GM19240 (cell line): ENCODE measurements at regions not wholly inside any gene's neighbourhood (a gene's known extent, or its start where the extent isn't known, plus 50 kb on each side); places are given as distances from the start of the nearest gene placed in this dataset.

Experiments
- DNase-seq: peaks from one replicate; pipeline ENCODE4 v3.0.0; 2011; ENCODE audit warnings: low spot score; ENCODE audit not compliant: insufficient read length

GRCh38 chr5:104817127-104817526, 1254.5 kb upstream of the NUDT12 start:
- no peak for DNase-seq

GRCh38 chr5:104815212-104815611, 1252.6 kb upstream of the NUDT12 start:
- DNase-seq = no peak

GRCh38 chr5:104800440-104801048, 1238.0 kb upstream of the NUDT12 start:
- no peak for DNase-seq

- DNase-seq = no peak
Observed at GRCh38 chr5:104793755-104794080, 1231.1 kb upstream of the NUDT12 start.

- DNase-seq = no peak
Observed at GRCh38 chr5:104793031-104793754, 1230.6 kb upstream of the NUDT12 start.

- DNase-seq = no peak
Observed at GRCh38 chr5:104789366-104789765, 1226.8 kb upstream of the NUDT12 start.

DNA sequence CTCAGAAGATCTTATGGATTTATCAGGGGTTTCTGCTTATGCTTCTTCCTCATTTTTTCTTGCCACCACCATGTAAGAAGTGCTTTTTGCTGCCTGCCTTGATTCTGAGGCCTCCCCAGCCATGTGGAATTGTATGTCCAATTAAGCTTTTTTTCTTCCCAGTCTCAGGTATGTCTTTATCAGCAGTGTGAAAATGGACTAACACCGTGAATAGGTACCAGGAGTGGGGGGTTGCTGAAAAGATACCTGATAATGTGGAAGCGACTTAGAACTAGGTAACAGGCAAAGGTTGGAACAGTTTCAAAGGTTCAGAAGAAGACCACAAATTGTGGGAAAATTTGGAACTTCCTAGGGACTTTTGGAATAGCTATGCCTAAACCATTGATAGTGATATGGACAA, 1222.5 kb upstream of the NUDT12 start:
- DNase-seq = no peak

DNA sequence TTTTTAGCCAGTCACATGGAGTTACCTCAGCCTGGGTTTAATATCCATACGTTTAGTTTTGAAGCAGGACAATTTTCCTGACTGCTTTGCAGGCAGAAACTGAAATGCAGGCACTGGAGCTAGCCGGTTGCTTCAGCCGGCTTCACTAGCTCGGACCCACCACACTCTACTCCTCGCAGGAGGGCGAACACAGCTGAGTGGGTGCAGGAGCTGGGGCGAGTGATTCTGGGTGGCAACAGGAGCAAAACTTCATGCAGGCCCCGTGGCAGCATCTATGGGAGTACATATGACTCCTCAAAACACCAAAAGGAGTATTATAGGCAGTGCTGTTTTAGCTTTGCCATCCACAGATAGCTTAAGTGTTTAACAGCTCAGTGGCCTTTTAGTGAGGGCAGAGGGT, 1211.8 kb upstream of the NUDT12 start:
- no peak for DNase-seq

DNA sequence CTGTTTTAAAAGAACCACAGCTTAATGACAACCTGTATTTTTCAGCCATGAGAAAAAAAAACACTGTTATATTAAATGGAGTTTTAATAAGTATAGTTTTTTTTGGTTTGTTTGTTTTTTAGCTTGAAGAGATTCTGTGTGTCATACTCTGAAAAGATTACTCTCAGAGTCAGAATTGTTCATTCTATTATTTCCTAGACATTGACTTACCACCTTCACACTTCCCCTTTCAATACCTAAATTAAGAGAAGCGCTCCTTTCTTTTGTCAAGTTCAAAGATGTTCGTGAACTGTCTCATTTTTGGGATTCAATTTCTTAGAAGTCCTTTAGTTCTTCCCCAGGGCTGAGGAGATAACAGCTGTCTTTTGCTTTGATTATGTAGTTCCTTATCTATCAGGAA, 1201.6 kb upstream of the NUDT12 start:
- no peak for DNase-seq

DNA sequence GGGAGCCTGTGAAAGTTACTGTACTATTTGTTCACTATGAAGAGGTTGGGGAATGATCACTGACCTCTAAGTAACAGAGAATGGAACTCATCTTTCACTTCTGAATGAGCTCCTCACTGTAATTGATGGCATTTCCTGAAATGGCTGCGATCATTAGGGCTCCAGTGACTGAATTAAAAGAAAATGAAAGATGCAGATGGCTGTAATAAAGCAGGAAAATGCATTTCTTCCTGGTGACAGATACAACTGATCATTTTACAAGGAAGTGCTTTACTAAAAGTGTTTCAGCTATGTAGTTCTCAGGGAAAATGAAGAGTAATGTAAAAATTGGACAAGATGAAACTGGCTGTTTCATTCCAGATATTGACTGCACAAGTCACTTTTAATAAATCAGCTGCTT, 1200.6 kb upstream of the NUDT12 start:
- no peak for DNase-seq

- no peak for DNase-seq
Observed at GRCh38 chr5:104757915-104758314, 1195.3 kb upstream of the NUDT12 start.

GRCh38 chr5:104755806-104756205, 1193.2 kb upstream of the NUDT12 start:
- DNase-seq = no peak

DNA sequence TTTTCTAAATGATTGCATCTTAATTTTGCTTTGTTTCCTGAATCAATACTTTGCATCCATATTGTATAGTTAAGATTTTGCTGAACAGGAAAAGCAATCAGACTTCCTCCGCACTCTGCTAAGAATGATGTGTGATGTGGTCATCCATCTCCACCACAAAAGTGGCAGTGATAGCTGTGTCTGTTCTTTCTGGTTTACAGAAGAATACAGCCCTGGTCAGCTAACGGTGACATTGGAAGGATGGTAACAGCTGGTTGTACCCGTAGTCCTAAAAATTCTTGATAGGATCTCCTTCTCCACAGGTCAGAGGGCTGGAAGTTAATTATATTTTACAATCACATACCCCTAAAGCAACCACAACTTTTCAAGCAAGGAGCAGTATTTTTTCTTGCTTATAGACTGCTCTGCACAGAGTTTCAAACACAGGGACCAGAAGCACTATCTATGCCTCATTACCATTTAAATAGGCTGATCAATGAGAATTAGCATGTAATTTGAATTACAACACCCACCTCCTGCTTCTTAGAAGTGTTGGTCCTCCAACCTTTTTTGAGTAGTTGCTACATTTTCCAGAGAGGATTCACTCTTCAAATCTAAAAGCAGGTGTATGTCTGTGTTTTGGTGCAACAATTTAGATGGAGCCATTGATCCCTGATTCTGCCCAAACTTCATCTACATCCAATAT, 1191.9 kb upstream of the NUDT12 start:
- DNase-seq = no peak

DNA sequence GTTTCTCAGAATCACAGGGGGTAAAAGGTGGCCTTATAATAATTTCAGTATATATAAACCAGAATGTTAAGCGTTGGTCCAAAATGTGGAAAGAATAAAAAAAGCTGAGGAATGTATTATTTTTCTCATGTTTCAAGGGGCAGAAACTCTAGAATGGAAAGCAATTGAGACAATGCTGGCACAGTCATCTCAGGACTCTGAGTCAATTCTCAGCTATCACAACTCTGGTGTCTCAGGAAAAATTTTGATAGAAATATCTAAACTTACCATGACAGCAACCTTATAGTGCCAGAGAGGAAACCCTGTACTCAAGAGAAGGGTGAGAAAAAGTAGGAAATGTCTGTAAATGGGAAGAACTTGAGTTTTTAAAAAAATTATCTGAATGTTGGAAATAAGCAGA, 1189.4 kb upstream of the NUDT12 start:
- DNase-seq = no peak

GRCh38 chr5:104739905-104740304, 1177.3 kb upstream of the NUDT12 start:
- DNase-seq = no peak

GRCh38 chr5:104739503-104739902, 1176.9 kb upstream of the NUDT12 start:
- no peak for DNase-seq

GRCh38 chr5:104736073-104736472, 1173.5 kb upstream of the NUDT12 start:
- DNase-seq = no peak

DNA sequence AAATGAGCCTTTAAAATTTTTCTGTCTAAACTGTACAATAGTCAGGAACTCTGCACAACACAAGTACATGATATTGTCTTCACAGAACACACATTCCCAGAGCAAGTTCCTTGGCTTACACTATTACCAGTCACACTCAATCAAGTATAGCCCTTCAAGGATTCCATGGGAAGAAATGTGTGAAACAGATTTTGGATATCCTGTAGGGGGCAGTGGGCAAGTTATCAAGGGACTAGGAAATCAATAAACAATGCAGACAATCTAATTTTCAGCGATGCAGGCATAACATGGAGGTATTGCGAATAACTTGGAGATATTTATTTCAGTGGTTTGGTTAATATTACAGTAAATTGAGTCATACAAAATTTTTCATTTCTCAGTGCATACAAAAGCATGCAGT, 1171.5 kb upstream of the NUDT12 start:
- DNase-seq = no peak

- DNase-seq = no peak
Observed at GRCh38 chr5:104733063-104733669, 1170.6 kb upstream of the NUDT12 start.

- no peak for DNase-seq
Observed at GRCh38 chr5:104731331-104731730, 1168.7 kb upstream of the NUDT12 start.

DNA sequence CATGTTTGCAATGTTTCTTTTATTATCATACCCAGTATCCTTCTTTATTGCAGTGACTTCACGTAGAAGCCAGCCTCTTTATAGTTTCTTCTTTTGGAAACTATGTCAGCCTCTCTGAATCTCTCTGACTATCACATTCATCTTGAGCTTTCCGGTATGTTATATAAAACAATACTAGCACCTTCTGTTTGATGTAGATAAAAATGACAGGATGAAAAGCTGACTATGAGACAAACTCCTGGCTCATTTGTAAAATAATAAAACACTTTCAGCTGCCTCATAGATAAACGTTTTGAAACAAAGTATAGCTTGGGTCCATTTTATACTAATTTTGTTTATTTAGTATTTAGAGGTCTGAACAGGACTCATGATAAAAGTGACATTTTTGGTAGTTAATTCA, 1145.4 kb upstream of the NUDT12 start:
- DNase-seq = no peak

DNA sequence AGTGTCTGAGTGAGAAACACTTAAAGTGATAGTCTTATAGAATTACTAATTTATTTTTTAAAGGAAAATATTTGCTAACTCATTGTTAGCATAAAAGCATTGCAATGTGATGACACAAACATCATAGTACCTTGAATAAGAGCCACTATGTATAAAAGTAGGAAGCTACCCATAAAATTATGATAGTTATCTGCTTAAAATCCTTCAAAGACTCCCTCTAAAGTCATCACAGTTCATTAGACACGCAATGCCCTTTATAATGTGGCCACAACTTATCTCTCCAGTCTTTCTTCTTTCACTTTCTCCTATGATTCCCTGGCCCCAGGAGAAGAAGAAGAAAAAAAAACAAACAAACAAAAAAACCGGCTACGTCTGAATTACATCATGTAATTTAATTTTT, 1144.0 kb upstream of the NUDT12 start:
- DNase-seq = no peak

GRCh38 chr5:104702212-104702611, 1139.6 kb upstream of the NUDT12 start:
- no peak for DNase-seq
